ENCODE measurements at regions not wholly inside any gene's neighbourhood (a gene's known extent, or its start where the extent isn't known, plus 50 kb on each side); places are given as distances from the start of the nearest gene placed in this dataset.
"Not testable (repeated sequence)": the region's sequence is repeated elsewhere in the genome, so short reads cannot be mapped to it uniquely, and the experiment has no call there.

DNA sequence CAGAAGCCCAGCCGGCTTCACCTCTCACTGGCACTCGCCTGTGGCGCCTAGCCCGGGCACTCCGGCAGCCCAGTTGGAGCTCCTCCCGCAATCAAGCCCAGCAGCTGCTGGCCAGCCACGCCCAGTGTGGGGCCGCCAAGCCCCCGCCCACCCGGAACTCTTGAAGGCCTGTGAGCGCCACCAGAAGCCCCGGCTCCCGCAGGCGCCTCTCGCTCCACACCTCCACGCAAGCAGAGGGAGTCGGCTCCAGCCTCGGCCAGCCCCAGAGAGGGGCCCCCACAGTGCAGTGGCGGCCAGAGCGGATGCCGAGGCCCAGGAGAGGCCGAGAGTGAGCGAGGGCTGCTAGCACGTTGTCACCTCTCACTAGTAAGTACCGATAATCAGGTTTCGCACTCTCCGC, 240.7 kb downstream of the TFEC start:
- no peak for DNase-seq (ENCODE audit: low read depth)

DNA sequence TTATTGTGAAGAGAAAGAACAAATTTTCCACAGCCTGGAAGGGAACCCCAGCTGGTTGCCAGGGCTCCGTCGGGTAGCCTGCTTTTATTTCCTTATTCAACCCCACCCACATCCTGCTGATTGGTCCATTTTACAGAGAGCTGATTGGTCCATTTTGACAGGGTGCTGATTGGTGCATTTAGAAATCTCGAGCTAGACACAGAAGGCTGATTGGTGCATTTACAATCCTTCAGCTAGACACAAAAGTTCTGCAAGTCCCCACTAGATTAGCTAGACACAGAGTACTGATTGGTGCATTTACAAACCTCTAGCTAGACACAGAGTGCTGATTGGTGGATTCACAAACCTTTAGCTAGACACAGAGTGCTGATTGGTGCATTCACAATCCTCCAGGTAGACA, 241.1 kb downstream of the TFEC start:
- not testable (repeated sequence) for DNase-seq (ENCODE audit: low read depth)

DNA sequence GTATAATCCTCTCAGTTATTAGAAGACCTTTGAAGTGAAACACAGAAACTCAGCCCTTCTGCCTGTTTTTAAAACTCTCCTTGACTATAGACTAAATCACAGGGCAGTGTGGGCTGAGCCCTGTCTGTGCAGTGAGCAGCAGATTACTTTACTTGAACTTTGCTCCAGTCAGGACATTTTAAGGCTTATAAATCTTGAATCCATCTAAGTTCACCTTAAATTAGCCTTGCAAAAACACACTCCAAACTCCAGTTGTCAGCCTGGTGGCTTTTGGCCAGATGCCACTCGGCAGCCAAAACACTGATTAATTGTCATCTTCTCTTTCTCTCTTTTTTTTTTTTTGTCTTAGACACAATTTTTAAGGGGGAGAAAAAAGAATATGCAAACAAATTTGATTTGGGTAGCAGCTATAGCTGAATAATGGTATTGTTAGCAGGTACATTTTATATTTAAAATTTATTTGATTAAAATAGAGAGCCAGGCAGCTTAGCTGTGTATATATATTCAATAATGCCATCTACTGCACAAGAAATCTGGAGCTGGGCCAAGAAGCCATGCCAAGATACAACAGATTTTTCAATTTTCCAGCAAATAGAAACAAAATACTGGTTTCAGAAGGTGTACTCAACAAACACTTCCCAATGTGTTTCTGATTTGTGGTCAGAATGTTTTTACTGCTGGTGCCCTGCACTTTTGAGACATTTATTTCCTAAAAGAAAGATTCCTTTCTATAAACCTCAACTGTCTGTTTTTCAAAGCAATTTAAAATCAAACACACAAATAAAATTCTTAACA, 247.7 kb downstream of the TFEC start:
- DNase-seq (ENCODE audit: low read depth) = no peak

DNA sequence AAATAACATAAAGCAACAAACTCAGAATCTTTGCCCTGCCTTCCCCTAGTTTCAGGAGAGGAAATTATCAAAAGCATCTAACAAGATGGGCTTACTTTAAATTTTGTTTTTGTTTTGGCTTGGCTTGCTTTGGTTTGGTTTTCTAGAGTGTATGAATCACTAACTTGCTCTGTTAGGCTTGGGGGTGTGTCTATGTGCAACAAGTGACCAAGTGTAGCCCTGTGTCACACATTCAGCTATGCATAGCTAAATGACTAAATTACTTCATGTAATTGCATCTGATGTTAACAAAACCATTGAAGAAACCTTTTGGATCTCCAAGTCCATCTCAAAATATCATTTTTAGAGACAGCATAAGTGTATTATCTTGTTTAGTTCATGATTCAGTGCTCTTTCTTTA, 251.0 kb downstream of the TFEC start:
- no peak for DNase-seq (ENCODE audit: low read depth)

DNA sequence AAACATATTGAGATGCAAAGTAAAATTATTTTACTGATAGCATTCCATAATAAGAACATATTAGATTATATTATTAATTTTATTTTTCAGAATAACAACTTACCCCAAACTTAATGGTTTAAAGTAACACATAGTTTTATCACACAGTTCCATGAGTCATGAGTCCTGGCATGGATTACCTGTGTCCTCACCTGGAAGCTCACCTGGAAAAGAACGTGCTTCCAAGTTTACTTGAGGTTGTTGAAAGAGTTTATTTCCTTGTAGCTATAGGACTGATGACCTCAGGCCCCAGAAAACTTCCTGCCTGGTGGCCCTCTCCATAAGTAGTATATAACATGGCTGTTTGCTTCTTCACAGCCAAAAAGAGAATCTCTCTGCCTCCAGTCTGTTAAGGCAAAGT, 254.6 kb downstream of the TFEC start:
- DNase-seq (ENCODE audit: low read depth) = no peak

DNA sequence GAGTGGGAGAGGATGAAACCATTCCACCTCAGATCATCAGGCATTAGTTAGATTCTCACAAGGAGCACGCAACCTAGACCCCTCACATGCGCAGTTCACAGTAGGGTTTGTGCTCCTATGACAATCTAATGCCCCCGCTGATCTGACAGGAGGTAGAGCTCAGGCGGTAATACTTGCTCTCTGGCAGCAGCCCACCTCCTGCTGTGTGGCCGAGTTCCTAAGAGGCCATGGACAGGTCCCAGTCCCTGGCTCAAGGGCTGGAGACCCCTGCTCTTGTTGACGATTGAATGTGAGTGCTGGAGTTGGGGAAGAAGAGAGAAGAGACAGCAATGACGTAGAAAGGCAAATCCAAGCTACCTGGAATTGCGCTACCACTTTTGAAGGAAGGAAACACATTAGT, 267.2 kb downstream of the TFEC start:
- DNase-seq (ENCODE audit: low read depth) = no peak

DNA sequence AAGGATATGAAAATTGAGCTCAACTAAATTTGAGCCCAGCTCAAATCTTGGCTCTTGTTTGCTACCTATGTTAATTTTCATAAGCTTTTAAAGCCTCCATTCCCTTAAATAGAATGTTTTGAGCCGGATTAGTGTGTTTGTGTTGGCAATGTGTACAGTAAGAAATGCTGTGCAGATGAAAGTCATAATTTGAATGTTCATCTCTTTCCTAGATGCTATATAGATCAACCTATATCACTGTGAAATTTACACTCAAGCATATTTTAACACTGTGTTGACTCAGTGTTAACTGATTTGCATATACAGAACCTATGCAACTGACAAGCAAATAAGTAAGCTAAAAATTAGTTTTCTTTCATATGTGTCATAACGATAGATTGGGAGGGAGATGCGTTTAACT, 272.5 kb downstream of the TFEC start:
- DNase-seq (ENCODE audit: low read depth) = no peak

DNA sequence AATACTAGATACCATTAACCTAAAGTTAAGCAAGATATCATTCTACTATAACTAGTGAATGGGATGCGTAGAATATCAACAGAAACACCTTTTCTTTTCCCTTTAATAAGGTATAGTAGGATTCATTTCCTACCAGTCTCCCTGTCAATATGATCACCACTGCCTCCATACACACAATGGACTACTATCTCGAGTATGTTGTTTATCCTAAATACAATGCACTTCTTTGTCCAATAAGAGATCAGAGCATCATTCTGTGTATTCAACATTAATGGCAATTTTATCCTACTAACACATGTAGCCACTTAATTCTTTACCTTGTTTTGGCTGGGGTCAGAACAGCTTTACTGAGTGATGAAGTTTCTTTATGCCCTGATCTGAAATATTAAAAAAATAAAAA, 276.3 kb downstream of the TFEC start:
- no peak for DNase-seq (ENCODE audit: low read depth)

DNA sequence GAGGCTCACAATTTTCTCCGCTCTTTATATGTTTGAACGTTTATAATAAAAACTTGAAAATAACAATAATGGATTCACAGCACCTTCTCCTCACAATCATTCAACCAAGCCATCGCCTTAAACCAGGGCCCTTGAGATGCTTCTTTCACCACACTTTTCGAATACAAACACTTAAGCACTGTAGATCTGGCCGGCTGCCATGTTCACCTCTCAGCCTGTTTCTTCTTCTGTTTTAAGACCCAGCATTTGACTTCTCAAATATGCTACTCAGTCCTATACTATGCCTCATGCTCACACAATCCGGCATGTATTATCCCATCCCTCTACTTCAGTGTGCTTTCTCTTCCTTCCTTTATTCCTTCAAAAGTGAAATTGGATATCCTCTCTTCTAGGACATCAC, 280.6 kb downstream of the TFEC start:
- DNase-seq (ENCODE audit: low read depth) = no peak

DNA sequence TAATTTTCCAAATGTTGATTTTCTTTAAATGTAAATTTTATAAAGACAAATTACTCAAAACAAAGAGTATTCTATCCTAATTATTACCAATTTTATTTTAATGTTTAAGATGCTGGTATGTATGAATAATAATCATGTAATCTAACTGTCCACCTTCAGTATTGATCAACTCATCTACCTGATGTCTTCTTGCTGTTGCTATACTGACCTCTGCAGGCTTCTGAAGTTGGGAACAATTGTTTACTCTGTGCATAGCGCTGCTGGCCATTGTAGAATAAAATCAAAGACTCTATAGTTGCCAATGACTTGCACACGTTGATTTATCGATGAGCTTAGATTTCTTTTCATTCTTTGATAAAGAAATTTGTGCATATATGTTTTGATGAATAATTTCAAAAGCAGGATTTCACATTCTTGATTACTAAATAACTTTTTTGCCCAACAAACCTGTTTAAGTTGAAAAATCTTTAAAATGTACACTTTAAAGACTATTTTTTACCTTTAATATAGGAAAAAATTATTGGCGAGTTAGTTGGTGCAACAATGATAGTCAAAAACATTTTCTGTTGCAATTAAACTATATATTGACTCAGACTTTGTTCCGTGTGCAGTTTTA, 282.3 kb downstream of the TFEC start:
- DNase-seq (ENCODE audit: low read depth) = no peak

DNA sequence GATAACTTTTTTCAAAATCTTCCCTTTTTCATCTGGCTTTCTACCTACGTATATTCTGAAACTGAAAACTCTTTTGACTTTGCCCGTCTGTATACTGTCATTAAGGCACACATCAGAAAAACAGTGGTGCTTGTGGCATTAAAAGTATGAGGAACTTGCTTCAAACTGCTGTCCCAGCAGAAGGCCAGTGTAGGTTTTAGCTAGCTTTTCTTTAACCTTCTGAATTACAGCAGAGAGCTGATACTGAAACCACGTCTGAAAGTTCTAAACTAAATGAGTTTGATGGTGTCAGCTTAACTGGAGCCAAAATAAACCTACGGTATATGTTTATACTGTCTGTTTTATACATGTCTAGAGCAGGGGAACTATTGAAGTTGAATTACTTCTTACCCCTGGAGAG, 283.4 kb downstream of the TFEC start:
- no peak for DNase-seq (ENCODE audit: low read depth)

DNA sequence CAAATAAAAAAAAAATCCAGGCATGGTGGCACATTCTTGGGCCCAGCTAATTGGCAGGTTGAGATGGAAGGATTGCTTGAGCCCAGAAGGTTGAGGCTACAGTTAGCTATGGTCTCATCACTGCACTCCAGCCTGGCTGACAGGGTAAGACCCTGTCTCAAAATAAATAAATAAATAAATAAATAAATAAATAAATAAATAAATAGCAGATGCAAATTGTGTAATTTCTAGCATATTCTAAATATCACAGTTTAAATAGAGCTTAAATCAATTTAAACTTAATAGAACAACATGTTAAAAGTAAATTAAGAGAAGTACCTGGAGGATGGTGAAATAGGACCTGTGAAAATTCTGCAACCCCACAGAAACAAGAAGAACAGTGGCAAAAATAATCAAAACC, 290.5 kb downstream of the TFEC start:
- no peak for DNase-seq (ENCODE audit: low read depth)

DNA sequence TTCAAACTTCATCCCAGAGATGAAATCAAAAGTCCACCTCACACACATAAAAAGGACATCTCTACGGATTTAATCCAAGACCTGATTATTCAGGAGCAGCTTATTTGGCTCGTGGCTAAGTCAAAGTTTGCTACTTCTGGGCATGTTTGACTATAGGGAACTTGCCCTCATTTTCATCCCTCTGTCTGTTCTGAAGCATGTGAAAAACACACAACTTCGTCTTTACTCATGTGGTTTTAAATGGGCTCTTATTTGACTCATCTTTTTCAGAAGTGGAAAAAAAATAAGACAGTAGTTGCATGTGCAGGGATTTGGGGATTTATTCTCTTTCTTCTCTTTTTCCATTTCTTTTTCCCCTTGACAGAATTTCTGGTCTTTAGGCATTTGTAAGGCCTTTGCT, 295.9 kb downstream of the TFEC start:
- no peak for DNase-seq (ENCODE audit: low read depth)

DNA sequence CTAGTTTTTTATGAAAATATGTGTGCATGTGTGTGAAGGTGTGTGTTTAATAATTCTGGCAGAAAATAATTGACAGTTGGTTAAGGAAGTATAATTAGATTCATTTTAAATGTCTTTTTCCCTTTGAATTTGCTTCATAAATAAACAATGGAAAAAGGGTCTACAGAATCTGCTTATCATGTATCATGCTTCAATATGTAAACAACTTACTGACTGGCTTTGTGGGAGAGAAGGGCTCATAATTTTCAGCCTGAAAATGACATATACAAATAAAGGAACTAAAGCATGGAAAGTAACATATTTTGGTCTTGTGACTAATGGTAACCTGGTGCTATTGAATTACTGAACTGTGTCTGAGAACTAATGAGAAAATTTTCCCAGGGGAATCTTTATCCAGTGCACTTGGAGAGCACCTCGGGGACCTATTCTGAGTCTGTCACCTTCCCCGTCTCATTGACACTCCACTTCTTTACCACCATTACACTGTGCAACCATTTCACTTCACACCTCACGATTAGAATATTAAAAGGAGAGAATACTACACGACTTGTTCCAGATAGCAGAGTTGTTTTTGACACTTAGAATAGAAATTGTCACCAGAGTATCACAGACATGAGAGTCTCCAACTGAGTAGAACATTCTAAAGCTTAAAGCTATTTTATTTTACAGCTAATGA, 298.6 kb downstream of the TFEC start:
- no peak for DNase-seq (ENCODE audit: low read depth)

DNA sequence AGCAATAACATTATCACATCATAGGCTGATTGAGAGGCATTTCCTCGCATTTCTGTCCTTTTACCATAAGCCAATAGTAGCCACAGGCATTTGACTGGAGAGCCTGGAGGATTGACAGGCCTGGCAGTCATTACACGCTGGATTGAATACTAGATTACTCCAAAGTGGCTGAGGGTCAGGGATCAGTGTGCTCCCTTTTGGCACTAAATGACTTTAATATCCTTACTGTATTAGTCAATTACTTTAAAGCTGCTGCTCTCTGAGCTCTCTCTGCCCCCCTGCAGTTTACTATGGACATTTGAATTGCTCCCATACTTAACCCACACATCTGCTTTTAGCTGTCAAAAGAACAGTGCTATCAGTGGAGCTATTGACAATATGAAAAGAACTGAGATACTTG, 302.0 kb downstream of the TFEC start:
- no peak for DNase-seq (ENCODE audit: low read depth)

DNA sequence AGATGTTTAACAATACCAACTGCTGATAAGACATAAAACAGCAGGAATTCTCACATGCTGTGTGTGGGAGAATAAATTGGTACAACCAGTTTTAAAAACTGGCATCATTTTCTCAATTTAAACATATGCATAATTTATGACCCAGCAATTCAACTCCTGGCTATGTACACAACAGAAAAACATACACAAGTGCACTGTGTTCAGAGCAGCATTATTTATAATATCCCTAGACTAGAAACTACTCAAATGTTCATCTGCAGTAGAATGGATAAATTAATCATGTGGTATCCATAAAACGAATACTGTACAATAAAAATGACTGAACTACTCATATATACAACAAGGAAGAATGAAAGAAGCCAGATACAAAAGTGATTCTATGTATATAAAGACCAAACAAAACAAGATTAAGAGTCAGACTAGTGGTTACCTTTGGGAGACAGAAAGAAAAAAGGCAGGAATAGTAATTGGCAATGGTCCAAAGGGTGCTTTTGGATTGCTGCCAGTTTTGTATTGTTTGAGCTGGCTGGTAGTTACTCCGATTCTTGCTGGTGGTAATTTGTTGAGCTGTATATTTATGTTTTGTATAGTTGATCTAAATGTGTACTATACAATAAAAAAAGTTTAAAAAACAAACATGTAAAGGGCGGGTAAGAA, 306.0 kb downstream of the TFEC start:
- no peak for DNase-seq (ENCODE audit: low read depth)

DNA sequence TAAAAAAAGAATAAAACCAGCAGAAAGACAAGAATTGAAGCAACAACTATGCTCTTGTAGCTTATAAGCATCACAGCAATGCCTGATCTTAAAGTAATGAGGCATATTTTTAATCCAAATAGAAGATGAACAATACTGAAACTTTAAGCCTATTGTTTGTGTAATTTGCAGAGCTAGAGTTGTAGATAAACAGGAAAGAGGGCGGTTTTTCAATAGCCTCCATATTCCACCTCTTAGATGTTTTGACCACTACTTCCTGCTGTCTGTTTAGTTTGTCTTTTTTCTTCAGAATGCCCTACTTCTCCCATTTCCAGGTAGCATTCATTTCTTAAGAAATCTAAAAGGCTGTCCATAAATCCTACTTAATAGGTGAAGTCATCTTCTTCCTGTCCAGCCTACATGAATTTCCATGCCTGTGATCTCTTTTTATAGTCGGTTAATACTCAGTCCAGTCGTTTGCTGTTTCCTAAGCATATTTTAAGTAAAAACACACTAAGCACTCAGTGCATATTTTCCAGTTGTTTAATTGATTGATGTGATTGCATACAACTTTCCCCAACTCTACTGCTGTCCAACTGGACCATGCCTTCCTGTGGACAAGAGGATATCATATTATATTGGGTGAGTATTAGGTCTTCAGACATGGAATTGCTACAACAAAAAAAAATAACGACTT, 308.1 kb downstream of the TFEC start:
- DNase-seq (ENCODE audit: low read depth) = no peak

DNA sequence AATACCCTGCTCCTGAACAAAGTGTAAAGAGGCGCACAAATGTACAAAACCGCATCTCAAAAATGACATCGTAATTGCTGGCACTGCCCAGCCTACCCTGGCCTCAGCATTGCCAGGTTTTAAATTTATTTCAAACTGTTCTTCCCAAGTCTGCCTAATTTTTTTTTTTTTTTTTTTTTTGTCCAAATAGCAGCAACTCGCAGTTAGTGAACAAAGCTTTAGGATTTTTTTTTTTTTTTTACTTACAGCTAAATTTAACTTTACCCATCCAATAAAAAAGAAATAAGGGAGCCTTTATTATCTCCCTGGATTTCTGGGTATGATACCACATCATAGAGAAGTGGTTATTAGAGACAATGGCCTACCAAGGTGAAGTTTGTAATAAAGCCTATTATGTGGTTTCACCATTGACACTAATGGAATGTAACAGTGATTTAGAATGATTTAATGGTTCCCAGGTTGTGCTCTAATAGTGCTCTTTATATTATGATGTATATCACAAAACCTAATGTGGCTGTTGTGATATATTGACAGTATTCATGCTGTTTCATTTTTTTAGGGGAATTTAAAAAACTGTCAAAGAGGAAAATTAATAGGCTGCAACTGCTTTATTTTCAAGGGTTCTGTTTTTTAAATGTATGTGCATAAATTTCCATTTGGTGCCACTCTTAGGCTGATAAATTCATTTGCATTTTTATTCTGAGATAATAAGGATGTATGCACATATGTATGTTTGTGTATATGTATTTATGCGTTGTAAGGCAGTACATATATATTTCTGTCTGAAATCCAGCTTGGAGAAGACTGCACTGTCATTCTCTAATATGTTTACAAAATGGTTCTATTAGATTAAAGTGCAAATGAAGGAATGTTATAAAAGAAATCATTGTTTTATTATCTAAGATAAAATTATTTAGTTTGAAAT, 309.0 kb downstream of the TFEC start:
- no peak for DNase-seq (ENCODE audit: low read depth)

DNA sequence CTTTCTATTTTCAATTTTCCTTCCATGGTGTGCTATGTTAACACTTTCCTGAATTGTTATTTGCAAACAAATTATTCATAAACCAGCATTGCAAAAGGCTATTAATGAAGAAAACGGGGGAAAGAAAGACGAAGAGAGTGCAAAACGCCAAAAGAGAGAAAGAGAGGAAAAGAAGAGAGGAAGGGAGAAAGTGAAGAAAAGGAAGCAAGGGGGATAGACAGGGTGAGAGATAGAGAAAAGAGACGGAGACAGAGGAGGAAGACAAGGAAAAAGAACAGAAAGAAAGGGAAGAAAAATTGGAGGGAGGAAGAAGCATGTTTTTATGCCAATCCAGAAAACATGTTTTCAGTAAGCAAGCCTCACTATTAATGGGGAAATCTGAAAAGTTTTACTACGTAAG, 310.6 kb downstream of the TFEC start:
- no peak for DNase-seq (ENCODE audit: low read depth)

DNA sequence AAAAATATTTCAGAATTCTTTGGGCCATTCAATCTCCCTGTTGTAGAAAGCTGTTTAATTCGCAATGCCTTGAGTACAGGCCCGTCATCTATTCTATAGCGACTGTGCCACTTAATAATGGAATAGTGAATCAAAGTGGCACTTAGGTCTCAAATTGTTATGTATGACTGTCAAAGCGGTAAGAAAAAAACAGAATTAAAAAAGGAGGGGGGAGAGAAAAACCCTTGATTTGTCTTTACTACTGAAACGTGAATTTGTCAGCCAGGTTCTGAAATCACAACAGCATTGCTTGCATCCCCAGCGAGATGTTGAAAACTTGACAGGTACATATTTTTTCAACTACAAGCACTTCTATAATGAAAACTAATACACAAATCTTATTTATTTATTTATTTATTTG, 320.9 kb downstream of the TFEC start:
- no peak for DNase-seq (ENCODE audit: low read depth)

DNA sequence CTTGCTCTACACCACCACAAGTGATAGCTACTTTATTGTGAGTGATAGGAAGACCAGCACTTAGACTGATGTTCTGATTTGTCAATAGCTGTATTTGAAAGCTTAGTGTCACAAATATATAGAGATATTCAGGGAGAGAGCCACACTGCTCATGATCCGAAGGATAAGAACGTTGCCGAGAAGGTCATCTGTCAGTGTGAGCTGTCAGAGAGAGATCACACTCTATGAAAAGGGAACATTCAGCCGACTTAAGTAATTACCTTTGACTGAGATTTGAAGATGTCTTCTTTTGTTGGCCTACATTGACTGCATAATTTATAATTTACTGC, 322.6 kb downstream of the TFEC start:
- no peak for DNase-seq (ENCODE audit: low read depth)

All from forelimb muscle (tissue), 1 donor.